ENCODE measurements at regions not wholly inside any gene's neighbourhood (a gene's known extent, or its start where the extent isn't known, plus 50 kb on each side); places are given as distances from the start of the nearest gene placed in this dataset.

DNA sequence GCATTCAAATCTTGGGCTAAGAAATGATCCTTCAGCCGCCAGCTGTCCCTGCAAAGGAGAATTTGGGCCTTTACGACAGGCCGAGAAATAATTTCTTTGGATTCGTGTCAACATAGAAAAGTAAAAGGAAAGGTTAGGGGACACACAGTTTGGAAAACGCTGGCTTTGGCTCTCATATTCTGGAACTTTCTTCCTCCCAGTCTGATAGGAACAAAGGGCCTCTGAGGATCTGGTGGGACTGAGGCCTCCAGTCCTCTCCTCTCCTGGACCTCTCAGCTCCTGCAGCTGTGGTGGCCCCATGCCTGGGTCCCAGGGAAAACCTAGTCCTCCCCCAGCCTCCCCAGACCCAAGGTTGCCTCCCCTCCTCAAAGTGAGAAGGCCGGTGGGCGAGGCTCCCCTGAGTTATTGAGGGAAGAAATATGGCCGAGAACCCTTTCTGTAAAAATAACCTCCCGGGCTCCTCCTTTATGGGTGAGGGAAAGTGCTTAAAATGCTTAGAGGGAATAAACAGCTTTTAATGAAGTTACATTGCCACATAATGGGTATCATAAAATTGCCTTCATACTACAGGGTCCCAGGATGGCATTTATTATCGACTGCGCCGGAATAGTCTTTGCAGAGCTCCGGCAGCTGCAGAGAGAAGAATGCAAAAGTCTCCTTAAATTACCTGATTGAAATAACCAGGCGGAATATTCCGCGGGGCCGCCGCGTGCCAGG lies 188.3 kb downstream of the PHETA1 start:
- ChIA-PET CTCF (no interaction called here), POLR2A (no interaction called here)
- no peak for DNase-seq (ENCODE audit: low read depth)
- Histone ChIP-seq H3K36me3 (ENCODE audit: control insufficient read depth, insufficient read depth, low read length) (no peaks in the 10 kb centered on the region), H3K4me3 (ENCODE audit: low read depth, low read length) (no peak overlapping the region), H3K27me3 (ENCODE audit: control insufficient read depth, insufficient read depth, low read length) (peaks cover 5% of the 10 kb centered on the region)
- TF ChIP-seq, protein P1, sequence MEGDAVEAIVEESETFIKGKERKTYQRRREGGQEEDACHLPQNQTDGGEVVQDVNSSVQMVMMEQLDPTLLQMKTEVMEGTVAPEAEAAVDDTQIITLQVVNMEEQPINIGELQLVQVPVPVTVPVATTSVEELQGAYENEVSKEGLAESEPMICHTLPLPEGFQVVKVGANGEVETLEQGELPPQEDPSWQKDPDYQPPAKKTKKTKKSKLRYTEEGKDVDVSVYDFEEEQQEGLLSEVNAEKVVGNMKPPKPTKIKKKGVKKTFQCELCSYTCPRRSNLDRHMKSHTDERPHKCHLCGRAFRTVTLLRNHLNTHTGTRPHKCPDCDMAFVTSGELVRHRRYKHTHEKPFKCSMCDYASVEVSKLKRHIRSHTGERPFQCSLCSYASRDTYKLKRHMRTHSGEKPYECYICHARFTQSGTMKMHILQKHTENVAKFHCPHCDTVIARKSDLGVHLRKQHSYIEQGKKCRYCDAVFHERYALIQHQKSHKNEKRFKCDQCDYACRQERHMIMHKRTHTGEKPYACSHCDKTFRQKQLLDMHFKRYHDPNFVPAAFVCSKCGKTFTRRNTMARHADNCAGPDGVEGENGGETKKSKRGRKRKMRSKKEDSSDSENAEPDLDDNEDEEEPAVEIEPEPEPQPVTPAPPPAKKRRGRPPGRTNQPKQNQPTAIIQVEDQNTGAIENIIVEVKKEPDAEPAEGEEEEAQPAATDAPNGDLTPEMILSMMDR (IDR thresholded peaks at IDR 0.05; ENCODE audit: insufficient read depth, low read depth, low read length) = no peak

GRCh38 chr12:111178181-111179081 lies 190.5 kb downstream of the PHETA1 start:
- Histone ChIP-seq H3K4me3 (ENCODE audit: low read depth, low read length) (no peak overlapping the region), H3K36me3 (ENCODE audit: control insufficient read depth, insufficient read depth, low read length) (no peaks in the 10 kb centered on the region), H3K27me3 (ENCODE audit: control insufficient read depth, insufficient read depth, low read length) (peaks cover 5% of the 10 kb centered on the region)
- CTCF ChIA-PET = interaction anchor here (0.6 kb wide), 1 partner anchor 98 kb away, joined by 5 read pairs; no protein-coding TSS in a partner anchor
- no peak for DNase-seq (ENCODE audit: low read depth)
- TF ChIP-seq, protein P1 (IDR thresholded peaks at IDR 0.05; ENCODE audit: insufficient read depth, low read depth, low read length) = no peak
- POLR2A ChIA-PET = no interaction called here

GRCh38 chr12:111175396-111176094 lies 193.3 kb downstream of the PHETA1 start:
- Histone ChIP-seq H3K36me3 (ENCODE audit: control insufficient read depth, insufficient read depth, low read length) (no peaks in the 10 kb centered on the region), H3K27me3 (ENCODE audit: control insufficient read depth, insufficient read depth, low read length) (peaks cover 5% of the 10 kb centered on the region), H3K4me3 (ENCODE audit: low read depth, low read length) (no peak overlapping the region)
- TF ChIP-seq, protein P1 (IDR thresholded peaks at IDR 0.05; ENCODE audit: insufficient read depth, low read depth, low read length) = no peak
- CTCF ChIA-PET = no interaction called here
- POLR2A ChIA-PET = no interaction called here
- DNase-seq (ENCODE audit: low read depth) = no peak

GRCh38 chr12:111174961-111175345 lies 193.9 kb downstream of the PHETA1 start:
- no peak for DNase-seq (ENCODE audit: low read depth)
- TF ChIP-seq, protein P1 (IDR thresholded peaks at IDR 0.05; ENCODE audit: insufficient read depth, low read depth, low read length) = no peak
- POLR2A ChIA-PET = no interaction called here
- peaks cover 3% of the 10 kb centered on the region for H3K27me3 ChIP-seq (ENCODE audit: control insufficient read depth, insufficient read depth, low read length)
- CTCF ChIA-PET = interaction anchor here (0.6 kb wide), 1 partner anchor 149 kb away, joined by 3 read pairs; no protein-coding TSS in a partner anchor
- no peak overlapping the region for H3K4me3 ChIP-seq (ENCODE audit: low read depth, low read length)
- H3K36me3 ChIP-seq (ENCODE audit: control insufficient read depth, insufficient read depth, low read length) = no peaks in the 10 kb centered on the region
